Left lung (tissue), 4 donors: ENCODE measurements at regions not wholly inside any gene's neighbourhood (a gene's known extent, or its start where the extent isn't known, plus 50 kb on each side); places are given as distances from the start of the nearest gene placed in this dataset.
A peak's percentile ranks its signal among the peaks of the same experiment; 100 is the strongest.

Experiments
- ATAC-seq: fragments of 200-7000 bp; cut with Tn5 transposase; one replicate; pipeline ENCODE4 v1.9.1; 2020; ENCODE audit warnings: moderate library complexity
- DNase-seq, 4 donors: peaks; one replicate each; pipeline ENCODE4 v3.0.0-alpha.2; 2013 to 2020
- H3K27ac ChIP-seq, 2 donors: fragments of 200-600 bp; sonication (generic) in 1 of 2; one replicate each; pipeline versions ENCODE4 v1.5.0 to v1.8.0; 2020 to 2021
- H3K27me3 ChIP-seq, 2 donors: fragments of 200-600 bp; sonication (generic) in 1 of 2; one replicate each; pipeline versions ENCODE4 v1.5.0 to v1.8.0; 2020 to 2021
- H3K36me3 ChIP-seq, 2 donors: fragments of 200-600 bp; sonication (generic) in 1 of 2; one replicate each; pipeline versions ENCODE4 v1.5.0 to v1.8.0; 2020 to 2021
- H3K4me1 ChIP-seq, 2 donors: fragments of 200-600 bp; one replicate each; pipeline ENCODE4 v1.8.0; 2021
- H3K4me3 ChIP-seq, 2 donors: fragments of 200-600 bp; sonication (generic) in 1 of 2; one replicate each; pipeline versions ENCODE4 v1.5.0 to v1.8.0; 2020 to 2021; ENCODE audit warnings: mild to moderate bottlenecking in 1 of 2
- H3K9me3 ChIP-seq, 2 donors: fragments of 200-600 bp; sonication (generic) in 1 of 2; one replicate each; pipeline versions ENCODE4 v1.5.0 to v1.8.0; 2020 to 2021
- CTCF ChIP-seq, 2 donors: fragments of 200-600 bp; sonication (generic) in 1 of 2; IDR thresholded peaks; one replicate each; pipeline versions ENCODE4 v1.5.0 to v1.8.0; 2021; ENCODE audit warnings: antibody characterized with exemption in 2 of 2
- intact Hi-C, 2 donors: fragments of 100-400 bp; cut with DNase I; formaldehyde crosslinking; loops; one replicate each; pipeline versions ENCODE4 v1.11.2 to v1.14.2; 2022
- donor health status: DM: no; HTN: yes; CAD: no.
- donor health status: DM: no; HTN: no; CAD: no.

- H3K4me1 ChIP-seq = no peaks in the 10 kb centered on the region
- no peak for DNase-seq
- intact Hi-C loops = no loop called here
- ATAC-seq = no peak
- no peak for TF ChIP-seq CTCF (IDR thresholded peaks at IDR 0.05)
- no peaks in the 10 kb centered on the region for H3K27me3 ChIP-seq
- no peak overlapping the region for H3K27ac ChIP-seq
- no peaks in the 10 kb centered on the region for H3K36me3 ChIP-seq
- no peak overlapping the region for H3K4me3 ChIP-seq
- peaks cover 0 to 8% of the 10 kb centered on the region in 2 donors for H3K9me3 ChIP-seq
These were observed 283.3 kb downstream of the EIPR1 start for GRCh38 chr2:3094318-3094717.

DNA sequence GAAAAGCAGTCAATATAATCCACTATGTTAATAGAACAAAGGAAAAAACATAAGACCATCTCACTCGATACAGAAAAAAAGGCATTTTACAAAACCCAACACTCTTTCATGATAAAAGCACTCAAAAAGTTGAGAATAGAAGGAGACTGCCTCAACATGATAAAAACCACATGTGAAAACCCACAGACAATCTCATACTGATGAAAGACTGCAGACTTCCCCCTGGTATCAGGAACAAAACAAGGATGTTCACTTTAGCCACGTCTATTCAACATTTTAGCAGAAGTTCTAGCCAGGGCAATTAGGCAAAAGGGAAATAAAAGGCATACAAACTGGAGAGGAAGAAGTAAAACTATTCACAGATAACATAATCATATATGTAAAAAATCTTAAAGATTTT is 285.9 kb downstream of the EIPR1 start:
- no peaks in the 10 kb centered on the region for H3K36me3 ChIP-seq
- H3K9me3 ChIP-seq = peaks cover 0 to 21% of the 10 kb centered on the region in 2 donors
- intact Hi-C loops = no loop called here
- ATAC-seq (no peak), DNase-seq (no peak)
- no peaks in the 10 kb centered on the region for H3K4me1 ChIP-seq
- no peak for TF ChIP-seq CTCF (IDR thresholded peaks at IDR 0.05)
- H3K27me3 ChIP-seq = no peaks in the 10 kb centered on the region
- no peak overlapping the region for H3K27ac ChIP-seq
- H3K4me3 ChIP-seq = no peak overlapping the region

GRCh38 chr2:3082705-3083104 is 294.9 kb downstream of the EIPR1 start:
- no peaks in the 10 kb centered on the region for H3K36me3 ChIP-seq
- no peaks in the 10 kb centered on the region for H3K4me1 ChIP-seq
- no peak for TF ChIP-seq CTCF (IDR thresholded peaks at IDR 0.05)
- H3K9me3 ChIP-seq = peaks cover 0 to 2% of the 10 kb centered on the region in 2 donors
- intact Hi-C loops = no loop called here
- no peak overlapping the region for H3K27ac ChIP-seq
- no peaks in the 10 kb centered on the region for H3K27me3 ChIP-seq
- DNase-seq = no peak
- H3K4me3 ChIP-seq = no peak overlapping the region
- ATAC-seq = no peak

- no peaks in the 10 kb centered on the region for H3K27me3 ChIP-seq
- no peak for ATAC-seq
- peak in 1 of 4 donors; percentile 75 for DNase-seq
- peak overlapping the region in 1 of 2 donors; percentile 41 for H3K27ac ChIP-seq
- no peak overlapping the region for H3K4me3 ChIP-seq
- peaks cover 0 to 6% of the 10 kb centered on the region in 2 donors for H3K4me1 ChIP-seq
- intact Hi-C loops = no loop called here
- no peak for TF ChIP-seq CTCF (IDR thresholded peaks at IDR 0.05)
- no peaks in the 10 kb centered on the region for H3K9me3 ChIP-seq
- H3K36me3 ChIP-seq = no peaks in the 10 kb centered on the region
These were observed 297.4 kb downstream of the EIPR1 start for GRCh38 chr2:3079959-3080948.

- H3K36me3 ChIP-seq = no peaks in the 10 kb centered on the region
- no peaks in the 10 kb centered on the region for H3K9me3 ChIP-seq
- peaks cover 0 to 6% of the 10 kb centered on the region in 2 donors for H3K4me1 ChIP-seq
- no peaks in the 10 kb centered on the region for H3K27me3 ChIP-seq
- H3K4me3 ChIP-seq = no peak overlapping the region
- DNase-seq = no peak
- ATAC-seq = no peak
- intact Hi-C loops = no loop called here
- no peak for TF ChIP-seq CTCF (IDR thresholded peaks at IDR 0.05)
- H3K27ac ChIP-seq = peak overlapping the region in 1 of 2 donors; percentile 41
These were observed 298.2 kb downstream of the EIPR1 start for GRCh38 chr2:3079466-3079865.
